M059J (cell line): ENCODE measurements at regions not wholly inside any gene's neighbourhood (a gene's known extent, or its start where the extent isn't known, plus 50 kb on each side); places are given as distances from the start of the nearest gene placed in this dataset.

Experiments
- DNase-seq: peaks from one replicate; pipeline ENCODE4 v3.0.0-alpha.2; 2012; ENCODE audit warnings: low read depth

DNA sequence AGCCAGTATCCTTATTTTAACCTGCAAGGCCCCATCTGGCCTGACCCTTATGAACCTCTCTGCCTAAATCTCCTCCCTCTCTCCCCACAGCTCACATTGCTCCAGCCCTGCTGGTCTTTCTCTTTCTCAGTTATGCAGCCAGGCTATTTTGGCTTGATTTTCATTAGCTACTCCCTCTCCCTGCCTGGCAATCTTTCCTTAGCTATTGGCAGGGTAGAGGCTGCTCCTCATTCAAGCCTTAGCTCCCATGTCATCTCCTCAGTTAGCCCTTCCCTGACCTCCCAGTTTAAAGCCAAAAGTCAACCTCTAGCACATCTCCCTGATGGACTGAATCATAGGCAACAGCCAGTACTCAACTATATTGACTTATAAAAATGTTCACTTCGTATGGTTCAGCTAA lies 214.4 kb upstream of the CELF2 start:
- no peak for DNase-seq

DNA sequence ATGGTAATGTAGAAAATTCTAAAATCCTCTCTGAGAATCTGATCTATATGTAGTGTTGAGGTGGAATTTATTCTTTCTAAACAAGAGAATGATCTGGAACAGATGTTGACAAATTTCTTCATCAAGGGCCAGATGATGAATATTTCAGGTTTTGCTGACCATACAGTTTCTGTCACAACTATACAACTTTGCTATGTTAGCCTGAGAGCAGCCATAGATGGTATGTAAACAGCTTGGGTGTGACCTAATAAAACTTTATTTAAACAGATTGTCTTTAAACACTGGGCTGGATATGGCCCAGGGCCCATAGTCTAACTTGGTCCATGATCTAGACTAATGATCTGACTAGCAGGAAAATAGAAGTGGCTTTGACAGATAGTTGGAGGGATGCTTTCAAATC lies 213.6 kb upstream of the CELF2 start:
- no peak for DNase-seq

DNA sequence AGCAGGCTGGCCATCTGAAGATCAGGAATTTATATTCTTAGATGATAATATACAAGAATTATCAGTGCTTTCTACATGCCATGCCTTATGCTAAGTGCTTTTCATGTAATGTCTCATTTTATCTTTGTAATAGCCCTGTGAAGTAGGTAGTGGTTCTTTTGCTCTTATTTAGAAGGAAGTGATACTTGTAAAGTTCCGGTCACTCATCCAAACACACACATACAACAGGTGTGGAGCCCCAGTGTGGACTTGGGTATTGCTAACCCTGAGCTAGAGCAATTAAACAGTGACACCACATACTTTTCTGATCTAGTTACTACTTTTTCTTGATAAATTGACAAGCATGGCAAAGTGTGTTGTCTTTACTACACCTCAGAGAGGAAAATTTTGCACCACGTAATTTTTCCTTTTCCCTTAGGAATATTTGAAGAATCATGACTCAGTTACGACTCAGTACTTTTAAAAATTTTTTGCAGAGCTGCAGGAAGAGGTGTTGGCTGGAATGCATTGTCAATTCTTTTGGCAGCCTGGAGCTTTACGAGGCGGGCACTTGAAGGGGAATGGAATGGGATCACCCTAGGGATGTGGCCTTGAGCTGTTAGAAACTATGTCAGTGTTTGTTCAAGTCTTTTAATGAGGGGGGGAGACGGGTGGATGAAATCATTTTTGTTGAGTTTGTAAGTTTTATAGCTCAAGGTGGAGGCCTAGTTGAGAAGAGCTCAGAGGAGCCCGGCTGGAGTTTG lies 212.5 kb upstream of the CELF2 start:
- peak; percentile 40 for DNase-seq

DNA sequence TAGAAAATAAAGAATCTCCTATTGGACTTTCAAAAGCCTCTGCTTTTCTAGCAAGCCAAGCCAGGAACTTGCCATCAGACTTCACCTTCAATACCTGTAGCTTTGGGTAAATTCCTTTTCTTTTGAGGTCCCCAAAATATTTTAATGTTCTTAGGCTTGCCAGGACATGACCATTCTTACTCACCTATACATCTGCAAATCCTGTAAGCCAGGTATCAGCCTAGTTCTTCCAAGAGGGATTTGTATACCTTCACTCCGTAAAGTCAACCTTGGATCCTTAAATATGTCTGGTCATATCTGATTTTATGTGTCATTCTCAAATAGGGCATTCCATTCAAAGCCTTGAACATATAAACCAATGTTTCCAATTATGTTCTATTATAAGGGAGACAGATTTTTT lies 210.6 kb upstream of the CELF2 start:
- DNase-seq: no peak

DNA sequence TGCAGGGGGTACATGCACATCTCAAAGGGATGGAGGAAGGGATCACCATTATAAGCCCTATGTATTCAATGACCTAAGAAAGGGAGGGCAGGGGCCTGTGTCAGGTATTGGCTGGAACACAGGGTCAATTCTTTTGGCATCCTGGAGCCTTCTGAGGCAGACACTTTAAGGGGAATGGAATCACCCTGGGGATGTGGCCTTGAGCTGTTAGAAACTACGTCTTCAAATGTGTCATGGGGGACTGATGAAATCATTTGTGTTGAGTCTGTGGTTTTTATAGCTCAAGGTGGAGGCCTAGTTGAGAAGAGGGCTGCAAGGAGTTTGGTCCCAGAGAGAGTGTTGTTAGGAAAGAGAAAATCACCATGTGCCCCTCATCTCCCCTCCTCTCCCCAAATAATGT lies 206.1 kb upstream of the CELF2 start:
- DNase-seq: no peak

DNA sequence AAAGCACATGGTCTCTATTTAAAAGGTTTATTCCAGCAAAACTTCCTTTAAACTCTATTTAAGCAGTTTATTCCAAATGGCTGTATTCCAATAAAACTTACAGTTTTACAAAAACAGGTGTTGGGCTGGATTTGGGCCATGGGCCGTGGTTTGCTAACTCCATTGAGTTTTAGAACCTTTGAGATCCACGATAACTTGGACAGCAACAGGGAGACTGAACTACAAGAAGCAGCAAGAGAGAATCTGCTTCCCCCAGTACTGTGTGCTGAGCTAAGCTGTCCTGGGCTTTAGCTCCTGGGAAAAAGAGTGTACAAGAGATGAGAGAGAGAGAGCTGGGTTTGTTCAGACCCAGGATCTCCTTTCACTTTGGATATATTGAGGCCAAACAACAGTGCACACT lies 204.0 kb upstream of the CELF2 start:
- DNase-seq: no peak

DNA sequence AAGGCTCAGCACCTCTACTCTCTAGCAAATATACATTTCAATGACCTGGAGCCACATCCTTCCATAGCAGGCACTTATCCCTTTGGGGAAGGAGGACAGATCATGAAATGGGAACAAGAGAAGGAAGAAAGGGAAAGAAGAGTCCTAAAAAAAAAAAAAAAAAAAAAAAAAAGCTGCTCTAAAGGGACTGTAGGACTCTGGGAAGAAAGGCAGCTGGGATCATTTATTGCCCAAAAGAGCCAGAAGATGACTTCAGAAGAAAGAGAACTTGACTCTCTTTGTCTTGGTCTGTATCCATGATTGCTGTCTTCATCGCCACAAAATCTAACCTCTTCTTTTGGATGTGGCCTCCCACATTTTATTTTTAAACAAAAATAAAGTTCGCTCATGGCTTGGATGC lies 203.6 kb upstream of the CELF2 start:
- no peak for DNase-seq

DNA sequence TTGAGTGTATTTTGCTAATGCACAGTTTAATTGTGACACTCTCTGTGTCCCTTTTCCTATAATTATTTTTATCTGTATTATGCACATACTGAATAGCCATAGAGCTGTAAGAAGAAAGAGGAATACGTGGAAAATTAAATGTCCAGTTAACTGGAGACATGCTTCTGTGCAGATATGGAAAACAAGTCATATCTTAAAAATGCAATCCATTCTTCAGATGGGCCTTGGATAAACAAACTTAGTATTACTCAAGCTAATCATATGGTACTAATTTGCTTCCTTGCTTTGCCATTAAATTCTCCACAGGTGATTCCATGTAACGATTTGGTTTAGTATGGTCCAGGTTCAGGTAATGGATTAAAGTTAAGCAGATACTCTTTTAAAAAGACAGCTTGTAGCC lies 201.2 kb upstream of the CELF2 start:
- no peak for DNase-seq

DNA sequence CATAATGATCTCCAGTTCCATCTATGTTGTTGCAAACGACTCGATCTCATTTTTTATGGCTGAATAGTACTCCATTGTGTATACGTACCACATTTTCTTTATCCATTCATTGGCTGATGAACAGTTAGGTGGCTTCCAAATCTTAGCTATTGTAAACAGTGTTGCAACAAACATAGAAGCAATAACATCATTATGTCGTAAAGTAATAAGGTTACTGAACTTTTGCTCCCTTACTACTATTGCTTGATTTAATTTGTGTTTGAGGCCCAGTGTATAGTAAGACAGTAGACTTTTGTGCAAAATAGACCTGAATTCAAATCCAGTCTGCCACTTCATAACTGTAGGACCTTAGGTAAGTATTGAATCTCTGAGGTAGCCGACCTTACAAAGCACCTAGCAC lies 200.1 kb upstream of the CELF2 start:
- no peak for DNase-seq

DNA sequence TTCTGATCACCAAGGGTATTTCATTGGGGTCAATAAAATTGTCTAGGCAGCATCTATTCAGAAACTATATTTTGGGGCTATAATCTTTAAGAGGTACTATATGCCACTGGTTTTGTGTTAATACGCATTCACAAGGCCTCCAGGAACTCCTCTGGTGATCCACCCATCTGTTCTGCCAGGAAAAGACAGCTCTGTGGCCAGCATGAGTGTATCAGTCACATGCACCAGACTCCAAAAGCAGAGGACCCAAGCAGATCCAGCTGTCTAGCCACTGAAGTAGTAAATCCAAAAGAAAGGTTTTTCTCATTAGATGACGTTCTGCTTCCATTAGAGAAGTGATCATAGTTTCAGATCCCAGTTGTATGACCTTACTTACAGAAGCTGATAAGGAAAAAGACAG lies 199.6 kb upstream of the CELF2 start:
- no peak for DNase-seq

DNA sequence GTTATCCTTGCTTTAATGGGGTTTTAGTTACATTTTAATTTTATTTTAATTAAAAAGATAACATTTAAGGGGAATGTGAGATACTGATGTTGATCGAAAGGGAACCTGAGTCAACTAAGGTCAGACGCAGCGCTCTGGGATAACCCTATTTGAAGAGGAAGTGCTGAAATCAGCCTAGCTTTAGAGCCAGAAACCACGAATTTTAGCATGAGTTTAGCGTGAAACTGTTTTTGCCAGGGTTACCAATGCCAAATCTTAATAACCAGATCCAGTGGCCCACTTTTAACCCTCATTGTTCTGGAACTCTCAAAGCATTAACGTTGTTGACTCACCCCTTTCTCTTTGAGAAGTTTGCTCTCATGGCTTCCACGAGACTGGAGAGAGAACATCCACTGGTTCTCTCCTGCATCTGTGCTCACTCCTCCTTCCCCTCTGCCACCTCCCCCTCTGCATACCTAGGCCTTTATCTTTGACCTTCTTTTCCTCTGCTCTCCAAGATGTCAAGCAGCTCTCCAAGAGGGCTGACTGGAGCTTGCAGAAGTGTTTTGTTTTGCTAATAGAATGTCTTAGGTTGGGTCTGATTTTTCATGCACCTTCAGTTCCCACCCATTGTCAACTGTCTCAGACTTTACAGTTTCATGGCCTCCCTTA lies 198.3 kb upstream of the CELF2 start:
- DNase-seq: no peak

DNA sequence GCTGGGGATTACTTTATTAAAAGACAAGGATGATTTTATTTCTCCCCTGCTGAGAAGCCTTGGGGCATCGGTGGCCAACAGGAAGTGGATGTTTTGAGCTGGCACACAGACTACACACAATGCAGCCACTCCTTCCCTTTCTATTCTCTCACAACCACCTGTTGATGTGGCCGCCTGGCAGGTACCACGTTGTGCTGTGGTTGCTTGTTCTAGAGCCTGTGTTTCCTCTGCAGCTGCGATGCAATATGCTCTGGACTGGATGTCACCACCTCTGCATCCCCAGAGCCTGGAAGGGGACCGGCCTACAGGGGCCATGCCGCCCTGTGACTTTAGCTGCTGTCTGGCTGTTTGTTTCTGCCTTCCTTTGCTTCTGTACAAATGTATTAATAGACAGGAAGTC lies 195.7 kb upstream of the CELF2 start:
- DNase-seq: no peak

DNA sequence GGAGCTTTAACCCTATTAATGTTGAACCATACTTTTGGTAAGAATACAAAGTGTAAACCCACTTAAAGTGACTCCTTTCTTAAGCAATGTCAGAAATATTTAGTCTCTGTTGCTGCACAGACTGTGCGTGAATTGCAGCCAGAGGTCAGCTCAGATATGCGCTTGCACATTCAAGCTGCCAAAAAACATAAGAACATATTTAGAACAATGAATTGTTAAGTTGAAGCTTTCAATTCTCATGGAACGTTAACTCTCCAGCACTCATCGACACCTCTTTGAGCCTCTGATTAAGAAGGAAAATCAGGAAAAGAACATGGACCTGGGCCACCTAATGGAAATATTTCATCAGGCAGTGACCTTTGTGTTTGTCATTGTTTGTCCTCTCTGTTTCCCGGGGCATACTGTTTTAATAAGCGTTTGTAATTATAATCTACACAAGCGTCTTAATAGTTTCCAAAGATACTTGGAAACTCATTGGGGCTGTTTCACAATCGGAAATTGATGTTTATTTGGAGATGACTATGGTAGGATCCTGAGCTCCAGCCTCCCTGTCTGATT lies 193.0 kb upstream of the CELF2 start:
- DNase-seq: no peak

DNA sequence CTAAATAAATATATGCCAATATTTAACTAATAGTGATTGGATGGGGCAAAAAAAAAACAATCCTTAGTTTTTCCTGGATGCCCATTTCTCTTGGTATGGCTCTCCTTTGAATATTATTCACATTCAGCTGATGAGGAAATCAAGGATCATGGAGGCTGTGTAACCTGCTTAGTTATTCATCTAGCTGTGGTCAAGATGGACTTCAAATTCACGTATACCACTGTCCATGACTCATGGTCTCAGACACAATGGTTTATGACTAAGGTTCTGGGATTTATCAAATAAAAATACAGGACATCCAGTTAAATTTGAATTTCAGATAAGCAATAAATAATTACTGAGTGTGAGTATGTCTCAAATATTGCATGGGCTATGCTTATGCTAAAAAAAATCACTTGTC lies 191.5 kb upstream of the CELF2 start:
- peak; percentile 51 for DNase-seq

DNA sequence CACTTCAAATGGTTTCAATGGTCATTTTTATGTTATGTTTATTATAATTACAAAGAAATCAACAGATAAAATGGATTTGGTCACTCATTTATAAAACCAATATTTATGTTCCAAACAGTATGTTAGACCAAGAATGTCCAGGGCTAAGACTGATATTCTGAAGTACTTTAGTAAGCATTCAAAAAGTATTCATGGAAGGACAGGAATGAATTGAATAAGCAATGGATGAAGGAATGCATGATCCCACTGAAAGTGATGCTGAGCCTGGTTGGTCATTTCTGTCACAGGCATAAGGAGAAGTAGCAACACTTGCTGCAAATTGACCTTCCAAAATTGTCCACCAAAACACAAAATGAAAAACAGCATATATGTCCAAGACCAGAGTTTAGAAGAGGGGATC lies 189.0 kb upstream of the CELF2 start:
- DNase-seq: no peak

DNA sequence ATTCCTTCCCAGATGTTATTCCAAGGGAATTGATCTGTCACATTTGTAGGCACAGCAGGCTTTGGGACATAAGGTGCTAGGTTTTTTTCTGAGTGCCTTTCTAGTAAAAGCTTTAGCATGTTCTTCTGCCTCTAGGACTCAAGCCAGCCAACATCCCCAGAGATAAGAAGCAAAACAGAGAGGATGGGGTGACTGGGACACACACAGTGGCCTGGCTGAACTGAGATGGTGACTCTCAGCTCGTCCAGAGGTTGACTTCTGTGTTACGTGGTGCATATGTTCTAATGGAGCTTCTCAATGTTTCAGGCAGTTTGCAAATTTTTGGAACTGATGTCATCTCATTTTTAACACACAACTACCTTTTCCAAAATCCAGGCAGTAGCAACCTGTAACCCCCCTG lies 188.1 kb upstream of the CELF2 start:
- DNase-seq: no peak

DNA sequence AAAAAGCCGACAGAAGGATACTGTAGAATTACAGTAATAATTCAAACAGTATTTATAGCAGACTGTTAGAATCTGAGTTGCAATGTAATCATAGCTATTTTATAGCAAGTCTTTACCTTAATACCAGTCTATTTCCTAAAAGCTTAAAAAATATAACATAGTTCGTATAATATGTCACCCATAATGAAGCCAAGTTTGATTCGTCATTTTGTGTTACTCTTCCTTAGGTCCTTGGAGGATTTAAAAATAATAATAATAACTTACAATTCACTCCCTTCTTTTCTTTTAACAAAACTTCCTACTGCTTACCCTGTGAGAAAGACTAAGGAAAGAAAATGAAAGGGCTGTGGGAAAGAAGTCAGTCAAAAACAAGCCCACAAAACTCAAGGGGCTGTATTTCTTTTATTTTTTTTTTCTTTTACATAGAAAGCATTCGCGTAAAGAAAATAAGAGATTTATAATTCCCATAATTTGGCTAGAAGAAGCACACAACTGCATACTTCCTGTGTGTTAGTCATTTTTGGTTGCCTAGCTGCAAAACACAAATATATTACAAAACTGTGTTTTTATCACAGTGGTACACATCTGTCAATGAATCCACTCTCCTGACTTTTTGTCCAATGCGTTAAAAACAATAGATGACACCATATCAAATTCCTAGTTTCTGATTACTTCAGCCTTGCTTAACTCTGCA lies 187.2 kb upstream of the CELF2 start:
- DNase-seq: peak; percentile 53

DNA sequence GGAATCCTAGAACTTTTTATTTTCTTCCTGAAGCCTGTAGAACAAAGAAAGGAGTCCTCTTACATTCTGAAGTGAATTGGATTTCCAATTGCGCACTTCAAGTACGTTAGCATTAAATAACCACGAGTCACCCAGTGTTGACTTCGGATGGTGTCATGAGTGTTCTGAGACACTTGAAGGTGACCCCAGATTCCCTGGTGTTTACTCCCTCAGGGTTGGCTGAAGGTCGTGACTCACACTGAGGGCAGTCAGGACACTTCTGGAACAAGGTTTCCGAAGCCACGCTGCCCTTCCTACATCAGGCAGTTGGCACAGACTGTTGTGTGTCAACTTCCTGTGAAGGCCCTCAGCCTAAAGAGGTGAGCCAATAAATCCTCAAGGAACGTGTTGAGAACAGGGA lies 186.6 kb upstream of the CELF2 start:
- peak; percentile 74 for DNase-seq

DNA sequence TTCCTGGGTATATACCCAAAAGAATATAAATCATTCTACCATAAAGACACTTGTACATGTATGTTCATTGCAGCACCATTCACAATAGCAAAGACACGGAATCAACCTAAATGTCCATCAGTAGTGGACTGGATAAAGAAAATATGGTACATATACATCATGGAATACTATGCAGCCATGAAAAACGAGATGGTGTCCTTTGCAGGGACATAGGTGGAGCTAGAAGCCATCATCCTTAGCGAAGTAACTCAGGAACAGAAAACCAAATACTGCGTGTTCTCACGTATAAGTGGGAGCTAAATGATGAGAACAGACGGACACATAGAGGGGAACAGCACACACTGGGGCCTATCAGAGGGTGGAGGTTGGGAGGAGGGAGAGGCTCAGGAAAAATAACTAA lies 183.7 kb upstream of the CELF2 start:
- DNase-seq: no peak

DNA sequence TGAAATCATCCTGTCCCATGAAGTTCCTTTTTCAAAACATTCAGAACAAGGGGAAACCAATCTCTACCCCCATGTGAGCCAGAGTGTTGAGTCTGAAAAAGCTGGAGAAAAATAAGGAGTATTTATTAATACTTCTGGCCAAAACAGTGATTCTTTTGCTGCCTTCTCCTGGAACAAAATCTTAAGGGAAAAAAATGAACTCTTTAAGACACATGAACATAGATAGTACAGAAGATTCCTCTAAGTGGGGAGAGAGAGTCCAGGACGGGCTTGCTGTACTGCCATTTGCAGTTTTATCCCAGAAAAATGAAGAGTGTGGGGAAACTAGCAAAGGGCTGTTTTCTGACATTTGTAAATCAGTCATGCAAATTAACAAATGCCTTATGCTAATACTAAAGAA lies 173.4 kb upstream of the CELF2 start:
- no peak for DNase-seq

DNA sequence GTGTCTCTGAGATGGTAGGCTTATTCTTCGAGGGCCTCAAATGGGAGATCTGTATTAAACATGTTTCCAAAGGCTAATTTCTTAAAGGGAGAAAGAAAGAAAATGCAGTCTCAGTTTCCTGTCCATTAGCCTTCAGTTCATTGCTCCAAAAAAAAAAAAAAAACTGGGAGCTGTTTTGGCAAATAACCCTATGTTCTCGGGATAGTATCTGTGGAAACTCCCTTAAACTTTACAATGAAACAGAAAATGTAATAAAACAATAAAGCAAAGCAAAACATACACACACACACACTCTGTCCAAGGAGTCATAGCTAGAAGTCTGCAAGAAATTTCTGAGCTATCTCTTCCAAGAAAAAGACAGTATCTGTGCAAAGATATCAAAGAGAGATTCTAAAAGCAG lies 172.5 kb upstream of the CELF2 start:
- DNase-seq: no peak

DNA sequence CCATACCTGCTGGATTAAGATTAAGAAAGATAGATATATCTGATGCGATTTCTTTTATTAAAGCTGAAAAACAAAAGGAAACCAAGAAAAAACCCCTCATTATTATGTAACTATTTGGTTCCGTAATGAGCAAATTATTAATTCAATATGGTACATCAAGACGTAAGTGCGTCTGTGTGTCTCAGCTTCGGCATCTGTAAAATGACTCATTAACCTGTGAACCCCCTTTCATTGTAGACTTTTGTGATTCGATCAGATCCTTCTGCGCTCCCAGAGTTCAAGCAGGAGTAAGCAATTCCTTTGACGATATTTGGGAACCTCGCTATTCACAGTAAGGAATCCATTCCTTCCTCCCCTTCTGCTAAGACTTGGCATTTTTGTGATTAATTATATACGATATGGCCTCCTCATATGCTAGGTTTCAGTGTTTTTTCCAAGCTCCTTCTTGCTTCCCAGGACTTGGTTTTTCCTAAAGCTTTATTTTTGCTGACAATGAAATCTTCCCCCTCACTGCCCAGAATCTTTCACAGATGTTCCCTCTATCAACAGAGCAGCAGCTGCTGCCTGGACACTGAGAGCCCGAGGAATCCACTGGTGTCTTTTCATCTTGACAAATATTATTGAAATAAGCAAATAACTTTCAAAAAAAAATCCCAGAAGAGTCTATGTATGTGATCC lies 171.7 kb upstream of the CELF2 start:
- no peak for DNase-seq
